Endothelial cell of umbilical vein (primary cell): ENCODE measurements at regions not wholly inside any gene's neighbourhood (a gene's known extent, or its start where the extent isn't known, plus 50 kb on each side); places are given as distances from the start of the nearest gene placed in this dataset.

Experiments used
- BruUV-seq: library from RNA; stranded (reverse); fragments of 400-500 nt; replicated peaks from 2 replicates; lab custom pipeline; 2021; lab: Mats Ljungman, UMichigan
- CTCF ChIA-PET: fragments of 300-600, 350-600 bp; sonication (Branson Sonifier 250); formaldehyde crosslinking; loops from one replicate; lab custom pipeline; 2021; ENCODE audit warnings: antibody characterized with exemption, inconsistent platforms; lab: Charles Lee
- POLR2A ChIA-PET: fragments of 300-600, 350-600 bp; sonication (Branson Sonifier 250); formaldehyde crosslinking; loops from one replicate; lab custom pipeline; 2021; ENCODE audit warnings: antibody characterized with exemption, inconsistent platforms; lab: Charles Lee
- DNase-seq: peaks from one replicate; pipeline ENCODE4 v3.0.0-alpha.2; 2011; ENCODE audit warnings: low read depth, low spot score
- FAIRE-seq: peaks from 2 replicates; lab custom pipeline; 2011; peaks lifted over from hg19 to GRCh38; lab: Jason Lieb, UNC
- H2AFZ ChIP-seq: 2 replicates; pipeline ENCODE4 v1.6.0; 2012; ENCODE audit warnings: low read depth, low read length, control low read depth, inconsistent platforms
- H3K27ac ChIP-seq: 2 replicates; pipeline ENCODE4 v1.5.1; 2011; ENCODE audit warnings: low read depth, mild to moderate bottlenecking, control low read depth, low read length, moderate library complexity; ENCODE audit not compliant: insufficient read depth
- H3K27me3 ChIP-seq, 2 experiments: 2 replicates each; pipeline versions ENCODE4 v1.6.0 to v1.6.1; 2011; ENCODE audit warnings: low read length in 2 of 2, mixed read lengths in 1 of 2; ENCODE audit not compliant: control insufficient read depth in 2 of 2, insufficient read depth in 2 of 2
- H3K36me3 ChIP-seq, 2 experiments: 2 replicates in 1 of 2; 3 replicates in 1 of 2; pipeline ENCODE4 v1.5.1; 2011; ENCODE audit warnings: low read length in 2 of 2, mild to moderate bottlenecking in 1 of 2, moderate library complexity in 1 of 2; ENCODE audit not compliant: control insufficient read depth in 2 of 2, insufficient read depth in 2 of 2; ENCODE audit errors: extremely low read depth in 1 of 2
- H3K4me1 ChIP-seq: 3 replicates; pipeline ENCODE4 v1.5.1; 2011; ENCODE audit warnings: mild to moderate bottlenecking, low read length; ENCODE audit not compliant: control insufficient read depth, insufficient read depth; ENCODE audit errors: extremely low read depth
- H3K4me2 ChIP-seq: 2 replicates; pipeline ENCODE4 v1.6.1; 2011; ENCODE audit warnings: low read length, control low read depth, mixed read lengths; ENCODE audit not compliant: insufficient read depth
- H3K4me3 ChIP-seq, 3 experiments: fragments of 200-600 bp in 1 of 3; sonication (generic), shearing (Covaris generic) in 1 of 3; replicated peaks in 1 of 3; 2 replicates each; pipeline ENCODE4 v1.5.1; 2011 to 2016; ENCODE audit warnings: control low read depth in 3 of 3, low read length in 3 of 3, mild to moderate bottlenecking in 2 of 3, inconsistent platforms in 1 of 3, low read depth in 1 of 3, moderate library complexity in 1 of 3; ENCODE audit not compliant: insufficient read depth in 1 of 3
- H3K79me2 ChIP-seq: 2 replicates; pipeline ENCODE4 v1.6.0; 2012; ENCODE audit warnings: low read length, inconsistent platforms; ENCODE audit not compliant: control insufficient read depth, insufficient read depth
- H3K9ac ChIP-seq: replicated peaks from 2 replicates; pipeline ENCODE3; 2011; ENCODE audit warnings: low read length, control low read depth; ENCODE audit not compliant: insufficient read depth; ENCODE audit errors: extremely low read depth
- H3K9me1 ChIP-seq: replicated peaks from 3 replicates; pipeline ENCODE4 v1.6.0; 2011; ENCODE audit warnings: mild to moderate bottlenecking, low read length; ENCODE audit not compliant: control insufficient read depth, insufficient read depth; ENCODE audit errors: extremely low read depth
- H3K9me3 ChIP-seq: replicated peaks from 2 replicates; pipeline ENCODE4 v1.5.1; 2012; ENCODE audit warnings: low read length, inconsistent platforms; ENCODE audit not compliant: control insufficient read depth, insufficient read depth
- H4K20me1 ChIP-seq: replicated peaks from 2 replicates; pipeline ENCODE3; 2011; ENCODE audit warnings: mild to moderate bottlenecking, low read length; ENCODE audit not compliant: control insufficient read depth, insufficient read depth; ENCODE audit errors: extremely low read depth
- CTCF ChIP-seq, 2 donors: IDR thresholded peaks; 1 replicate in 1 of 2; 2 replicates in 1 of 2; pipeline ENCODE4 v1.5.1; 2011; ENCODE audit warnings: low read length in 2 of 2, mild to moderate bottlenecking in 2 of 2, moderate library complexity in 2 of 2, control low read depth in 1 of 2, inconsistent platforms in 1 of 2, low read depth in 1 of 2; ENCODE audit not compliant: insufficient read depth in 1 of 2; ENCODE audit errors: extremely low read depth in 1 of 2
- EZH2 ChIP-seq: IDR thresholded peaks from 2 replicates; pipeline ENCODE4 v1.6.1; 2012; ENCODE audit warnings: borderline replicate concordance, low read depth, mild to moderate bottlenecking, moderate library complexity, low read length, inconsistent platforms; ENCODE audit not compliant: severe bottlenecking
- FOS ChIP-seq: IDR thresholded peaks from 2 replicates; pipeline ENCODE4 v1.6.1; 2011; ENCODE audit warnings: mild to moderate bottlenecking, low read length, moderate library complexity, borderline replicate concordance; ENCODE audit not compliant: insufficient read depth
- GATA2 ChIP-seq: IDR thresholded peaks from 2 replicates; pipeline ENCODE4 v1.7.0; 2011; ENCODE audit warnings: low read depth, mild to moderate bottlenecking, moderate library complexity, mixed read lengths, low read length; ENCODE audit not compliant: insufficient read length, insufficient read depth
- JUN ChIP-seq: IDR thresholded peaks from 2 replicates; pipeline ENCODE4 v1.6.1; 2011; ENCODE audit warnings: borderline replicate concordance, low read depth; ENCODE audit not compliant: insufficient read length, insufficient read depth
- MYC ChIP-seq: IDR thresholded peaks from one replicate; pipeline ENCODE4 v1.6.1; 2011; ENCODE audit warnings: mild to moderate bottlenecking, low read depth, low read length
- POLR2A ChIP-seq: IDR thresholded peaks from 2 replicates; pipeline ENCODE4 v1.6.1; 2012; ENCODE audit warnings: low read depth, mild to moderate bottlenecking, control low read depth, low read length
- POLR2AphosphoS5 ChIP-seq: IDR thresholded peaks from 2 replicates; pipeline ENCODE4 v1.6.1; 2012; ENCODE audit warnings: low read depth, mild to moderate bottlenecking, control low read depth, low read length, moderate library complexity; ENCODE audit not compliant: insufficient read depth
- dilution Hi-C: fragments of 300-500 bp; cut with MboI; formaldehyde crosslinking; loops from one replicate; pipeline ENCODE4 v1.15.0; 2019; ENCODE audit warnings: low sequenced_read_pairs; ENCODE audit not compliant: extremely low pct_ligation_motif_present
- intact Hi-C: fragments of 100-400 bp; cut with micrococcal nuclease; formaldehyde crosslinking; loops from one replicate; pipeline ENCODE4 v1.10.0; 2022

GRCh38 chr20:55142932-55143331, 667.5 kb downstream of the DOK5 start:
- POLR2A ChIA-PET = no interaction called here

More at GRCh38 chr20:55142932-55143331, 667.5 kb downstream of the DOK5 start:
- TF ChIP-seq POLR2A = no peak
- no peak for TF ChIP-seq POLR2AphosphoS5
- no peak for TF ChIP-seq GATA2
- no peak for TF ChIP-seq FOS
- no peak for TF ChIP-seq EZH2
- TF ChIP-seq CTCF (IDR thresholded peaks at IDR 0.05; ENCODE audit: extremely low read depth in 1 of 2, insufficient read depth in 1 of 2, low read depth in 1 of 2, low read length in 2 of 2) = no peak
- TF ChIP-seq JUN = no peak
- no peak for TF ChIP-seq MYC
- CTCF ChIA-PET = no interaction called here
- Histone ChIP-seq H3K4me3 (no peak overlapping the region), H3K36me3 (no peaks in the 10 kb centered on the region), H4K20me1 (no peaks in the 10 kb centered on the region), H3K9me3 (peaks cover 2% of the 10 kb centered on the region), H3K9me1 (no peaks in the 10 kb centered on the region), H3K27ac (no peak overlapping the region), H2AFZ (no peak overlapping the region), H3K27me3 (no peaks in the 10 kb centered on the region), H3K79me2 (no peaks in the 10 kb centered on the region), H3K4me1 (no peaks in the 10 kb centered on the region), H3K4me2 (no peak overlapping the region), H3K9ac (no peak overlapping the region)
- DNase-seq (no peak), FAIRE-seq (no peak)
- dilution Hi-C loops (no loop called here), intact Hi-C loops (no loop called here)
- BruUV-seq = no TSS peak
